HG03064 (cell line): ENCODE measurements at regions not wholly inside any gene's neighbourhood (a gene's known extent, or its start where the extent isn't known, plus 50 kb on each side); places are given as distances from the start of the nearest gene placed in this dataset.

Experiments used
- ATAC-seq: cut with Tn5 transposase; IDR thresholded peaks from one replicate; pipeline ENCODE4 v1.9.1; 2021; ENCODE audit warnings: low read depth; ENCODE audit not compliant: unreplicated experiment

DNA sequence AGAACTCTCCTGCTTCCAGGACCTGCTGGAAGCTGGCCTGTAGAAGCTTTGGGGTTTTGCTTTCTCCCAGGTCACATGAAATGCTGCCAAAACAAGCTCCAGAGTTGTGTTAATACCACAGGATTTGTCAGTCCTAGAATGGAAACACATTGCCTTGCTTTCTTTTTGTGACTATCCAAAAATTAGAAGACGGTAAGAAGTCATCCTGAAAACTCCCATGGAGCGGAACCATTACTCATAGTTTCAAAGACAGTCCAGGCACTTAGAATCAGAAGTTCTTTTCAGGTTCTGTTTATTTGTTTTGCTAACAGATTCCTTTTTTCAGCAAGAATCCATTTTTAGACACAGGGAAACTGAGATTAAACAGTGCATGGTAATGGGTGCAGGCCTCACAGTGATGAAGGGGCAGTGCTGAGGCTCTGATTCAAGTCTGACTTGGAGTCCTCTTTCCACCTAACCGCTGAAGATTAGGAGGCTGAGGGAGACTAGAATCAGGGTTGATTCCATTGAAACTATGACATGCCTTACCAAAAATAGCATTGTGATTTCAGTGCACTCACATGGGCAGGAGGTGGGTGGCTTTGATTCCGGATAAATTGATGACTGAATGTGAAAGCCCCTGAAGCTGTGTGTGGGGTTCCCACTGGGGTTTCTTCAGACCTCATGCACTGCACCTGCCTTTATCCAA, 72.2 kb upstream of the NAA20 start:
- ATAC-seq = no peak

DNA sequence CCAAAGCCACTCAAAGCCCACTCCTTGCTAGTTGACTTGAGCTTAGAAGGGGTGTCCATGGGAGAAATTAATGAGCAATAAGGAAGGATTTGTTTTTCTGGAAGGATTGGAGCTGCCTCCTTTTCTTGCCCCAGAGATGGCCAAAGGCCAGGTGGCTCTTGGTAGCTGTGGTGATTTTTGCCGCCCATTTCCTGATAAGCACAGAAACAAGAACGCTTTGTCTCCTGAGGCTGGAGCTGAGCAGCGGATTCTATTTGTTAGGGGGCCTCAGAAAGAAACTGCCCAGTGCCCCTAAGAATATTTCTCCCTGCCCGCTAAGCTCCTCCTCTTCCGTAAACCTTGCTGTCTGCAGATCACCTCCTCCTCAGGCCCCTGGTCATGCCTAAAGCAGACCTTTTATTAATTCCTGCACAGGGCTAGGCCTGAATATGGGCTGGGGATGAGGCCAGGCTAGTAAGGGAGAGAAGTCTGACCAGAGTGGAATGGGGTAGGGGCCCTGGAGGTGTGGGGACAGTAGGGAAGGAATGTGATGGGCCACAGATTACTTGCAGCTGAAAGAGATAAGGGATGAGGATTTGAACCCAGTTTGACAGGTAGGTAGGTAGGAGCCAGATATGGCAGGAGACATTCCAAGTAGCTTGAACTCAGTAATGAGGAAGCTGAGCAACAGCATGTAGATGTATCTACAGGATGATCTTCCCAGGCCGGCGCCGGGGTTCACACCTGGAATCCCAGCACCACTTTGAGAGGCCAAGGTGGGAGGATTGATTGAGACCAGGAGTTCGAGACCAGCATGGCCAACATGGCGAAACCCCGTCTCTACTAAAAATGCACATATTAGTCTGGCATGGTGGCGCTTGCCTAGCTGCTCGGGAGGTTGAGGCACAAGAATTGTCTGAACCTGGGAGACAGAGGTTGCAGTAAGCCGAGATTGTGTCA, 71.2 kb upstream of the NAA20 start:
- no peak for ATAC-seq

DNA sequence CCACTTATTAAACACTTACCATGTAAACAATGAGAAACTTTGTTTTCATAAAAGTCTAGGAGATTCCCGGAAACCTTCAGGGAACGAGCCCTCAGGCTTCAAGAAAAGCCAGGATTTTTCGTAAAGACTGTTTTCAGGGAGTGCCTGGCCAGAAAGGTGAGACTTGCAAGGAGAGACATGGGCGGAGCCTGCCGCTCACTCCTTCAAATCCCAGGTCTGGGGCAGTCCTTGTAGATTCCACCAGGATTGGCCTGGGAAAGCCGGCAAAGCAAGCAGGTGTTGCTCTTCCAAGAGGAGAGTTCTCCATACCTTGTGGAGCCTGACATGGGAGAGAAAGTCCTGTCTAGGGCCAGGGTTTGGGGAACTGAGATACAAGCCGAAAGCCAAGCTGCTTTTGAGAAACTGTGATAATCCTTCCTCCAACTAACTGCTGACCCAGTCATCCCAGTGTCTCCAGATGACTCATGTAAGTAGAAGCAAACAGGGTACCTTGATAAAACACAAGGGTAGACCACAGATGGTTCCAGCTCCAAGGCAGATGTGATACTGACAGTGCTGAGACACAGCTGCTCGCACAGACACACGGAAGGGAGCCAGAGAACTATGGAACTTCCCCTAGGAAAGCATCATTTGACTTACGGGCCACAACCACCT, 69.4 kb upstream of the NAA20 start:
- ATAC-seq = no peak

DNA sequence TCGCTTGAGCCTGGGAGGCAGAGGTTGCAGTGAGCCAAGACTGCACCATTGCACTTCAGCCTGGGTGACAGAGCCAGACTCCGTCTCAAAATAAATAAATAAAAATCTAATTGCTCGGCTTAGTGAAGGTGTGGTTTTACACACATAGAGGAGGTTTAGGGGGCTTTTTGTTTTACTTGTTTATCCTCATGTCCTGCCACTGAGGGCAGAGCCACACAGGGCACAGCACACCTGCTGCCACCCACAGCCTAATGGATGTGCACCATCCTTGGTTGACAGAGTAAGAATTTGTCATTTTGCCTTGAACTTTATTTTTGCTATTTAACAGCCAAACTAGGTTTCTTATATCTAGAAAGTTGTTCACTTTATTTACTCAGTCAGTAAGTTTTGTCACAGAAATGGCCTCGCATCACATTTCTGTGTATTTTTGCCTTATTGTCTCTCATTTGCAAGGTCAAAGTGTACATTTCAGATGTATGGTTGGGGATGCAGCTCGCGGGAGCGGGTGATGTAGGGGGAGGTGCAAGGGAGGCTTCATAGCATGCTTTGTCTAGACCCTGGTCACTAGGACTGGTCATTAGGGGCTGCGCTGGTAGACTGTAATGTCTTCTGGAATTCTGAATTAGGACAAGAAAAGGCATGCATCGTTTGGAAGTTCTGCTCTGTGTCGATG, 67.8 kb upstream of the NAA20 start:
- ATAC-seq = no peak

DNA sequence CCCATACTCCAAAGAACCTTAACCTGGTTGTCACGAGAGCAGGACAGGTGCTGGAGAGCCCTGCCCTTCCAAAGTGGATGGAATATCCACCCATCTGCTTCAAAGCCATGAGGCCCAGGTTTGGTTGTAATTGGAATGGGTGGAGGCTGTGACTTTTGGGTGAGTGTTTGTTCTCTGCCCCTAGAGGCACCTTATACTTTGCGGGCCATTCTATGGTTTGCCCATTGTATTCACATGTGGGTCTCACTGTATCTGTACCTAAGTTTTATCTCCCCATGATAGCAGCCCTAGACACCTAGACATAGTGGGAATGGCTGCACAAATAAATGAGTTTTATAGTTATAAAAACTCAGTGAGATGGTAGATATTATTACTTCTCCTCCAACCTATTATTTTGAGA, 67.1 kb upstream of the NAA20 start:
- no peak for ATAC-seq

DNA sequence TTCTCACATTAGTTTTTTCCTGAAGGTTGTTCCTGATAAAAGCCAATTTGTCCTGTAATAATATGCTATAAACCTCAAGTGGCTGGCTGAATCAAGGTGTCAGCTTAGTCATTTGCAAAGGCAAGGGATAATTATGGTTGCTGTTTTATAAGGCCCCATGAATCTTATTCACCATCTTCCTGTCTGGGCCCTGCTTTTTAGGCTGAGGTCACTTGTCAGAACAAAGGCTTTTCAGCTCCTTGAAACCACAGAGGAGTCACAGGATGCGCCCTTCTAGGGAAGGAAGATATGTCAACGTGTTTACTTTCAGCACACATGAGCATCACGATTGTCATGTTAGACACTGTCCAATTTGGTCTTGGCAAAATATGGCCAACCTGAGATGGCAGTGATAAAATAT, 64.8 kb upstream of the NAA20 start:
- no peak for ATAC-seq

DNA sequence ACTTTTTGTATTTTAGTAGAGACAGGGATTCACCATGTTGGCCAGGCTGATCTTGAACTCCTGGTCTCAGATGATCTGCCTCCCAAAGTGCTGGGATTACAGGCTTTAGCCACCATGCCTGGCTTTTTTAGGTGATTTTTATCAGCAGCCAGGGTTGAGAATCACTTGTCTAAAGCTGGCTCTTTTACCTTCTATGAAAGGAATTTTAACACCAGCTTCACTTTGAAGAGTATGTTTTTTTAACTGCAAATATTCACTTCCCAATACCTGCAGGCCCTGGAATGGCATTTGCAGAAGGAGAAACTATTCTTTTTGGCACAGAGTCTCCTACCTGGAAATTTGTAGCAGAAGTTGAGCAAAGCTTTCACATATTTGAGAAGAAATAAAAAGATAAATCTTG, 63.6 kb upstream of the NAA20 start:
- ATAC-seq = no peak

DNA sequence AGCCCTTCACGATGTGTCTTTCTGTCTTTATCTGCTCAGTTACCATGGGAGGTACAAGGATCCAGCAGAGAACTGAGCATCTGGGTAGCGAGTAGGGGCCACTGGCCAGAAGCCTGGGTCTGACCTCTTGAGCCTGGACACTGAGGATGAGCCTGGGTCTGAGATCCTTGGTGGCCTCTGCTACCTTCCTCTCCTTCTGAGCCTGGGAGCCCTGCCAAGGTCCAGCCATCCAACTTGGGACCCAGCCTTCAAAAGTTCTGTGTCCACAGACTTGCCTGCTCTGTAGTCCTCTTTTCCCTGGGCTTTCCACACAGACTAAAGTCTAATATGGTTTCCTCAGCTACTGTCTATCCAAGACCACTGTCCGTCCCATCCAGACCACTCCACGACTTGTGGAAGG, 60.2 kb upstream of the NAA20 start:
- ATAC-seq = no peak

DNA sequence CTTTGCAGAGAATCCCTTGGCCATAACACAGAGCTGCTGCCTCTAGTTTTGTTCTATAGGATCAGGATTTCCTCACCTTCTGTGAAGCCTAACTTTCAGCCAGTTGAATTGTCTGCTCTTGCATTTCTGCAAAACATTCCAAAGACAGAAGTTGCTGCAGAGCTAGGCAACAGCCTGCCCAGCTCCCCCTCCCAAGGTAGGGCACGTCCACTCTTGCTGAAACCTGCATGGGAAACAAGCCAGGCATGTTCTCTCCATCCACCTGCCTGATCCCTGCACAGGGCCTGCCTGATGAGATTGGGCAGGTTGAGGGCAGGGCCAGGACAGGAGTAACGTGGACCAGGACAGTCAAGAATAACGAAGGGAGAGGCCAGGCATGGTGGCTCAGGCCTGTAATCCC, 58.9 kb upstream of the NAA20 start:
- ATAC-seq = no peak

DNA sequence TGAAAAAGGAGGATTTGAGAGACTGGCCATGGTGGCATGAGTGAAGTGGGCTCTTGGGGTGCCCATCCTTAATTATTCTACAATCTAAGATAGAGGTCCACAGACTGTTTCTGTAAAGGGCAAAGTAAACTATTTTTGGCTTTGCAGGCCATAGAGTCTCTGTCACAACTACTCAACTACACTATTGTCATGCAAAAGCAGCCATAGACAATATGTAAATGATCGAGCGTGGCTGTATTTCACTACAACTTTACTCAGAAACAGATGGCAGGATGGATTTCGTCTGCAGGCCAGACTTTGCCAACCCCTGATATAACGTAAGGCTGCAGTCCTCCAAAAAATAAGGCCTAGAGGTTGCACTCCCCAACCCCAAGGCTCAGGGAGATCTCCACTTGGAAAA, 58.2 kb upstream of the NAA20 start:
- ATAC-seq = no peak

DNA sequence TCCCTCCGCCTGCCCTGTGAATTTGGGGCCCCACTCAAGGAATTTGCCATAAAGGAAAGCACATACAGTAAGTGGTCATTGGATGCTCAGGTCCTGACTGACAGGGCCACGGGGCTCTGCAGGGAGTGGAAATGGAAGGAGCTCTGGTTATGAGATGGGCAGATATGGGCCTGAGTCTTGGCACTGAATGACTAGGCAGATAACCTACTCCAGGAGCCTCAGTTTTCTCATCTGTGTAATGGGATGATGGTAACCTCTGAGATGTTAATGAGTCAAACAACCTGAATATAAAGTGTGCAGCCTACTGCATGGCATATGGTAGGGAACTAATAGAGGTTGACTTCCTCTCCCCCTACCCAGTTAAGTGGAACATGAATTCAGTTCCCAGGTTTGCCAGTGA, 56.4 kb upstream of the NAA20 start:
- no peak for ATAC-seq

DNA sequence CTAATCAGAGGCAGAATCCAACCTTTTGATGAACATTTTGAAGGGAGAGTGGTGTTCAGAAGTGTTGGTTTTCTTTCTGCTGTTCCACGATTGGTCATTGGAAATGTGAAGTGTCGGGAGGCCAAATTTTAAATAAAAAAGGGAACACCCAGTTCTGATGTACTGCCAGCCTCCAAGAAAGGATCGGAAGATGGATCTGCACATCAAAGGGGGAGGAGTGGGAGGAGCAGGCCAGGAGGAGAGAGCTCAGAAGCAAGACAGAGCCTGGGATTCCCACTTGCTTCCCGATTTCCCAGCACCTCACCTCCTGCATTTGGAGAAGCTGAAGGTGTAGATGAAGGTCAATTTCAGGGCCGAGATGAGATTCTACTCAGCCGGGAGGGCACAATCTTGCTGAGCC, 55.9 kb upstream of the NAA20 start:
- ATAC-seq = no peak

DNA sequence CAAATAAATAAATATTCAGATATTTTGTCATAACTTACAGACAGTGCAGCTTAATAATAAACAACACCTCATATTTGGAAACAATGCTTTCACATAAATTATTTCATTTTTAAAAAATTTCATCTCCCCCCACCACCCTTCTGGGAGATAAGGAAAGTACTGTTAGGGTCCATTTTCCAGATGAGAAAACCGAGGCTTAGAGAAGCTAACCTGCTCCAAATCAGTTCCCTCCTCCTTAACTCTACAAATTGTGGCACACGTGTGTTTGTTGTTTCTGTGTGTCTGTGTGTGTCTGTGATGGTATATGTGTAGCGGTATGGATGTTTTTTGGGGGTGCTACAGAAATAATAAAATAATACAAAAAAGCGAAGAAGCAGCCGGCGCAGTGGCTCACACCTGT, 54.2 kb upstream of the NAA20 start:
- ATAC-seq = no peak

DNA sequence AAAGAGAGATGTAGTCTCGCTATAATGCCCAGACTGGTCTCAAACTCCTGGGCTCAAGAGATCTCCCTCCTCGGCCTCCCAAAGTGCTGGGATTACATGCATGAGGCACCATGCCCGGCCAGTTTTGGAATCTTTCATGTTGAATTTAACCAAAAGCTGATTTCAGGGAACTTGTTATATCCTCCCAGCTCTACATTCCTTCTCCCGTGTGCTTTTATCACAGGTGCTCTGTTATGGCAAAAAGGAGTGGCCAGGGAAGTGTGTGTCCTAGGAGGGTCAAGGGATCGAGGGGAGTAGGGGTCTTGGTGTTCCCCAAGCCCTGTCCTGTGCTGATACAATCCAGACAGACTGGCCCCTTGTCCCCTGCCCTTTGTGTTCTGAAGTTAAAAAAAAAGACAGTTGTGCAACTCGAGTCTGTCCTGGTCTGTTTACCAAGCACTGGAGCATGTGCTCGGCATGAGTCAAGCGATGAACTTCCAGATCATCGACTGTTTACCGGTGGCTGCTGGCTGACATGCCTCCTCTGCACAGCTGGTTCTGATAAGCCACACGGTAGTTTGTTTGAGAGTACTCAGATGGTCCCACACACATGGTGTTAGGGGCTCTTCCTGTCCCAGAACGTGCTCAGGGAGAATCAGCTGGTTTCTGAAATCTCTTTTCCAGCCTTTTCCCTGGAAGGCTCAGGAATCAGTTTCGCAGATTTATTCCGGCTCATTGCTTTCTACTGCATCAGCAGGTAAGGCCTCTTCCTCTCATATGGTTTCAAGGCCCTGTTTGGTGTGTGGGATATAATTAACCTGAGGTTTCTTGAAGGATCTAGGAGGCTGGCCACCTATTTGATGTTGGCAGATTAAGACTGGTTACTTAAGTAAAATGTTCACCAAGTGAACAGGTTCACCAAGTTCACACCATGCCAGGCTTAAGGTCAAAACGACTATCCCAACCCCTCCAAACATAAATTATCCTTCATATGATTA, 52.6 kb upstream of the NAA20 start:
- ATAC-seq = no peak

DNA sequence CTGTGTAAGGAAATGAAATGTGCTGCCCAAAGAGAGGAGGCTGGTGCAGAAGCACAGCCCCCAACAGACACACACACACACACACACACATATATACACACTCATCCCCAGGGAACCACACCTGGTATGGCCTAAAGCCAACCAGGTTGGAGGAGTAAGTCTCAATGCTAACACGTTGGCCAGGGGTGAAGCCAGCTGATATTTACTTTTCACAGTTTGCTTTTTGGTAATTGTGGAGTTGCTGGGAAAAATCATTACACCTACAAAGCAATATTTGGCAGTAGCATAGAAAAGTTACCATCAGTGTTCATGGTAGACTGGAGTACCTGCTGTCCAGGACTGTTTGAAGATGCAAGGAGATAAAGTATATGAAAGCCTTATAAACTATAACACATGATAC, 50.3 kb upstream of the NAA20 start:
- no peak for ATAC-seq
